ENCODE measurements at regions not wholly inside any gene's neighbourhood (a gene's known extent, or its start where the extent isn't known, plus 50 kb on each side); places are given as distances from the start of the nearest gene placed in this dataset.
A peak's percentile ranks its signal among the peaks of the same experiment; 100 is the strongest.

GRCh38 chr3:127375151-127375930 is 87.5 kb upstream of the PRR20G start:
- DNase-seq (ENCODE audit: low read depth) = no peak
- no peak for TF ChIP-seq CTCF (conservative IDR thresholded peaks at IDR 0.05; ENCODE audit: low read depth, low read length)
- no peak overlapping the region for H3K4me3 ChIP-seq (ENCODE audit: low read depth, low read length)

GRCh38 chr3:127374086-127375010 is 86.5 kb upstream of the PRR20G start:
- no peak overlapping the region for H3K4me3 ChIP-seq (ENCODE audit: low read depth, low read length)
- TF ChIP-seq CTCF (conservative IDR thresholded peaks at IDR 0.05; ENCODE audit: low read depth, low read length) = peak; percentile 57
- no peak for DNase-seq (ENCODE audit: low read depth)

GRCh38 chr3:127373441-127374085 is 85.7 kb upstream of the PRR20G start:
- no peak for TF ChIP-seq CTCF (conservative IDR thresholded peaks at IDR 0.05; ENCODE audit: low read depth, low read length)
- no peak for DNase-seq (ENCODE audit: low read depth)
- no peak overlapping the region for H3K4me3 ChIP-seq (ENCODE audit: low read depth, low read length)

GRCh38 chr3:127371846-127372245 is 84.0 kb upstream of the PRR20G start:
- no peak overlapping the region for H3K4me3 ChIP-seq (ENCODE audit: low read depth, low read length)
- no peak for TF ChIP-seq CTCF (conservative IDR thresholded peaks at IDR 0.05; ENCODE audit: low read depth, low read length)
- no peak for DNase-seq (ENCODE audit: low read depth)

GRCh38 chr3:127371334-127371733 is 83.5 kb upstream of the PRR20G start:
- H3K4me3 ChIP-seq (ENCODE audit: low read depth, low read length) = no peak overlapping the region
- no peak for TF ChIP-seq CTCF (conservative IDR thresholded peaks at IDR 0.05; ENCODE audit: low read depth, low read length)

GRCh38 chr3:127370906-127371305 is 83.1 kb upstream of the PRR20G start:
- DNase-seq (ENCODE audit: low read depth) = no peak
- no peak overlapping the region for H3K4me3 ChIP-seq (ENCODE audit: low read depth, low read length)
- TF ChIP-seq CTCF (conservative IDR thresholded peaks at IDR 0.05; ENCODE audit: low read depth, low read length) = no peak

More at GRCh38 chr3:127371334-127371733, 83.5 kb upstream of the PRR20G start:
- no peak for DNase-seq (ENCODE audit: low read depth)
